K562 (cell line): ENCODE measurements at regions not wholly inside any gene's neighbourhood (a gene's known extent, or its start where the extent isn't known, plus 50 kb on each side); places are given as distances from the start of the nearest gene placed in this dataset.

Experiments
- ETV5 ChIP-seq: sonication (generic); formaldehyde crosslinking; IDR thresholded peaks from 2 replicates; pipeline ENCODE4 v1.4.0; 2020; ENCODE audit warnings: low read depth, mild to moderate bottlenecking, missing genetic modification reagents
- RAD21 ChIP-seq, 2 experiments: fragments of 250-450 bp in 1 of 2; fragments of 450-650 bp in 1 of 2; sonication (Bioruptor Pico) in 1 of 2; formaldehyde crosslinking in 1 of 2; IDR thresholded peaks in 1 of 2; conservative IDR thresholded peaks in 1 of 2; 2 replicates each; pipeline versions ENCODE4 v1.4.0 to v1.8.0; 2020 to 2022; ENCODE audit warnings: mild to moderate bottlenecking in 2 of 2, moderate library complexity in 1 of 2
- SMC3 ChIP-seq: conservative IDR thresholded peaks from 2 replicates; pipeline ENCODE4 v1.6.1; 2011; ENCODE audit warnings: low read depth, low read length, improper control_type of control experiment; ENCODE audit not compliant: insufficient read depth
- ZC3H4 ChIP-seq: sonication (generic); formaldehyde crosslinking; IDR thresholded peaks from 2 replicates; pipeline ENCODE4 v1.9.0; 2021; ENCODE audit warnings: missing genetic modification reagents, borderline replicate concordance
- ZNF589 ChIP-seq: fragments of 200-800 bp; sonication (Bioruptor generic); IDR thresholded peaks from 2 replicates; pipeline ENCODE4 v1.6.1; 2016; ENCODE audit warnings: low read depth, missing genetic modification characterization, missing compliant biosample characterization
- TF ChIP-seq, protein P1 (sequence below): fragments of 450-650 bp; IDR thresholded peaks from 2 replicates; pipeline ENCODE4 v1.6.1; 2016; ENCODE audit warnings: low read depth
- TF ChIP-seq, protein P2 (sequence below): fragments of 450-650 bp; IDR thresholded peaks from 2 replicates; pipeline ENCODE4 v1.6.1; 2016
- TF ChIP-seq, protein P3 (sequence below), 3 experiments: IDR thresholded peaks in 2 of 3; conservative IDR thresholded peaks in 1 of 3; 2 replicates each; pipeline ENCODE4 v1.5.1; 2011 to 2012; ENCODE audit warnings: low read length in 3 of 3, mild to moderate bottlenecking in 3 of 3, control low read depth in 2 of 3, improper control_type of control experiment in 1 of 3, inconsistent platforms in 1 of 3, low read depth in 1 of 3, mixed read lengths in 1 of 3, moderate library complexity in 1 of 3; ENCODE audit not compliant: insufficient read depth in 2 of 3
- TF ChIP-seq, protein P4 (sequence below): fragments of 250-450 bp; sonication (Bioruptor Pico); IDR thresholded peaks from 2 replicates; pipeline ENCODE4 v1.5.0; 2021; ENCODE audit warnings: mild to moderate bottlenecking, borderline replicate concordance
- TF ChIP-seq, protein P5 (sequence below): fragments of 250-450 bp; sonication (Bioruptor Pico); IDR thresholded peaks from 2 replicates; pipeline ENCODE4 v1.8.0; 2021; ENCODE audit warnings: borderline replicate concordance, mild to moderate bottlenecking, moderate library complexity; ENCODE audit not compliant: poor library complexity, severe bottlenecking

DNA sequence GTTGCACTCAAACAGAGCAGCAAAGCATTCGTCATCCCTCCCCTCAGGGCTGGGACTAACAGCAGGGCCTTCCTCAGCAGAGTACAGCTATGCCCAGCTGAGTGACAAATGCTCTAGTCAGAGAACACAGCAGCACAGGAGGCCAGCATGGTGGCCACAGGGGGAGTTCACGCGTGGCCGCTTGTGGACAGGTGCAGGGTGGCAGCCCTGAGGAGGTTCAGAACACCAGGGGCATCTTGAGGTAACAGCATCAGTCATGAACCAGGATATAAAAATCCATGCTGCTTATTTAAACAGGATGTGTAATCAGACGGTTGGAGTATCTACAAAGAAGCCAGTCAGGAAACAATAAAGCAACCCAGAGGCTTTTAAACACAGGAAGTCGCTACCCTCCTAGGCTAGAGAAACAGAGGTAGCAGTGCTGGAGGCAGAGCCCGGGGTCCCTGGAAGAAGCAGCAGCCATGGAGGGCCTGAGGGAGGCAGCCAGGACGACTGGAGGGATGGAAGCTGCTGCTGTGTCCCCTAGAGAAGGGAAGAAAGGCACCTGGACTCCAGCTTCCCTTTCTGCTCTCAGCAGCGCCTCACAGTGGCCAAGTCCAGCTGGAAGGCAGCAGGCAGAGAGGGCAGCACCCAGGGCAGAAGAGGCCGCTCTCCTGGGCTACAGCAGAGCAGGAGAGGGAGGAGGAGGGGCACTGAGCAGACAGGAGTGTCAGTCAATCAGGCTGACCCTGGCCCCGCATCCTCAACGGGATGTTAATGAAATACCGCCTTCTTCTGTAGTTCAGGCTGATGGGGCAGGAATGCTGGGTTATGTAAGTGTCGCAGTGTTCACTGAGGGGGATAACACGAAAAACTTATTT lies 70.8 kb upstream of the UCN3 start (continued):
- TF ChIP-seq, protein P1, sequence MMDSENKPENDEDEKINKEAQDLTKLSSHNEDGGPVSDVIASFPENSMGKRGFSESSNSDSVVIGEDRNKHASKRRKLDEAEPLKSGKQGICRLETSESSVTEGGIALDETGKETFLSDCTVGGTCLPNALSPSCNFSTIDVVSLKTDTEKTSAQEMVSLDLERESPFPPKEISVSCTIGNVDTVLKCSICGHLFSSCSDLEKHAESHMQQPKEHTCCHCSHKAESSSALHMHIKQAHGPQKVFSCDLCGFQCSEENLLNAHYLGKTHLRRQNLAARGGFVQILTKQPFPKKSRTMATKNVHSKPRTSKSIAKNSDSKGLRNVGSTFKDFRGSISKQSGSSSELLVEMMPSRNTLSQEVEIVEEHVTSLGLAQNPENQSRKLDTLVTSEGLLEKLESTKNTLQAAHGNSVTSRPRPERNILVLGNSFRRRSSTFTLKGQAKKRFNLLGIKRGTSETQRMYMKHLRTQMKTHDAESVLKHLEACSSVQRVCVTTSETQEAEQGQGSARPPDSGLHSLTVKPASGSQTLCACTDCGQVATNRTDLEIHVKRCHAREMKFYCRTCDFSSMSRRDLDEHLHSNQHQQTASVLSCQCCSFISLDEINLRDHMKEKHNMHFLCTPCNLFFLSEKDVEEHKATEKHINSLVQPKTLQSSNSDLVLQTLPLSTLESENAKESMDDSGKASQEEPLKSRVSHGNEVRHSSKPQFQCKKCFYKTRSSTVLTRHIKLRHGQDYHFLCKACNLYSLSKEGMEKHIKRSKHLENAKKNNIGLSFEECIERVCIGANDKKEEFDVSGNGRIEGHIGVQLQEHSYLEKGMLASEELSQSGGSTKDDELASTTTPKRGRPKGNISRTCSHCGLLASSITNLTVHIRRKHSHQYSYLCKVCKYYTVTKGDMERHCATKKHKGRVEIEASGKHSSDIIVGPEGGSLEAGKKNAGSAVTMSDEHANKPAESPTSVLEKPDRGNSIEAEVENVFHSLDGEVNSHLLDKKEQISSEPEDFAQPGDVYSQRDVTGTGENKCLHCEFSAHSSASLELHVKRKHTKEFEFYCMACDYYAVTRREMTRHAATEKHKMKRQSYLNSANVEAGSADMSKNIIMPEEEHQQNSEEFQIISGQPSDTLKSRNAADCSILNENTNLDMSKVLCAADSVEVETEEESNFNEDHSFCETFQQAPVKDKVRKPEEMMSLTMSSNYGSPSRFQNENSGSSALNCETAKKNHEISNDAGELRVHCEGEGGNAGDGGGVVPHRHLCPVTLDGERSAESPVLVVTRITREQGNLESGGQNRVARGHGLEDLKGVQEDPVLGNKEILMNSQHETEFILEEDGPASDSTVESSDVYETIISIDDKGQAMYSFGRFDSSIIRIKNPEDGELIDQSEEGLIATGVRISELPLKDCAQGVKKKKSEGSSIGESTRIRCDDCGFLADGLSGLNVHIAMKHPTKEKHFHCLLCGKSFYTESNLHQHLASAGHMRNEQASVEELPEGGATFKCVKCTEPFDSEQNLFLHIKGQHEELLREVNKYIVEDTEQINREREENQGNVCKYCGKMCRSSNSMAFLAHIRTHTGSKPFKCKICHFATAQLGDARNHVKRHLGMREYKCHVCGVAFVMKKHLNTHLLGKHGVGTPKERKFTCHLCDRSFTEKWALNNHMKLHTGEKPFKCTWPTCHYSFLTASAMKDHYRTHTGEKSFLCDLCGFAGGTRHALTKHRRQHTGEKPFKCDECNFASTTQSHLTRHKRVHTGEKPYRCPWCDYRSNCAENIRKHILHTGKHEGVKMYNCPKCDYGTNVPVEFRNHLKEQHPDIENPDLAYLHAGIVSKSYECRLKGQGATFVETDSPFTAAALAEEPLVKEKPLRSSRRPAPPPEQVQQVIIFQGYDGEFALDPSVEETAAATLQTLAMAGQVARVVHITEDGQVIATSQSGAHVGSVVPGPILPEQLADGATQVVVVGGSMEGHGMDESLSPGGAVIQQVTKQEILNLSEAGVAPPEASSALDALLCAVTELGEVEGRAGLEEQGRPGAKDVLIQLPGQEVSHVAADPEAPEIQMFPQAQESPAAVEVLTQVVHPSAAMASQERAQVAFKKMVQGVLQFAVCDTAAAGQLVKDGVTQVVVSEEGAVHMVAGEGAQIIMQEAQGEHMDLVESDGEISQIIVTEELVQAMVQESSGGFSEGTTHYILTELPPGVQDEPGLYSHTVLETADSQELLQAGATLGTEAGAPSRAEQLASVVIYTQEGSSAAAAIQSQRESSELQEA = no peak
- TF ChIP-seq SMC3 (0 out of 2 replicates have a peak, but pooled peaks have one; percentile 18), ZC3H4 (CRISPR knock-in tag) (no peak), RAD21 (CRISPR knock-in tag; conservative IDR thresholded peaks at IDR 0.05 in 1 of 2, IDR thresholded peaks at IDR 0.05 in 1 of 2) (peak in 1 of 2 experiments; percentile 41; a peak in 3 of 4 replicates), ZNF589 (no peak), ETV5 (CRISPR knock-in tag) (no peak)
- TF ChIP-seq, protein P2, sequence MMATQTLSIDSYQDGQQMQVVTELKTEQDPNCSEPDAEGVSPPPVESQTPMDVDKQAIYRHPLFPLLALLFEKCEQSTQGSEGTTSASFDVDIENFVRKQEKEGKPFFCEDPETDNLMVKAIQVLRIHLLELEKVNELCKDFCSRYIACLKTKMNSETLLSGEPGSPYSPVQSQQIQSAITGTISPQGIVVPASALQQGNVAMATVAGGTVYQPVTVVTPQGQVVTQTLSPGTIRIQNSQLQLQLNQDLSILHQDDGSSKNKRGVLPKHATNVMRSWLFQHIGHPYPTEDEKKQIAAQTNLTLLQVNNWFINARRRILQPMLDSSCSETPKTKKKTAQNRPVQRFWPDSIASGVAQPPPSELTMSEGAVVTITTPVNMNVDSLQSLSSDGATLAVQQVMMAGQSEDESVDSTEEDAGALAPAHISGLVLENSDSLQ = peak; percentile 14; the same call in 1 of the 2 replicates
- TF ChIP-seq, protein P3, sequence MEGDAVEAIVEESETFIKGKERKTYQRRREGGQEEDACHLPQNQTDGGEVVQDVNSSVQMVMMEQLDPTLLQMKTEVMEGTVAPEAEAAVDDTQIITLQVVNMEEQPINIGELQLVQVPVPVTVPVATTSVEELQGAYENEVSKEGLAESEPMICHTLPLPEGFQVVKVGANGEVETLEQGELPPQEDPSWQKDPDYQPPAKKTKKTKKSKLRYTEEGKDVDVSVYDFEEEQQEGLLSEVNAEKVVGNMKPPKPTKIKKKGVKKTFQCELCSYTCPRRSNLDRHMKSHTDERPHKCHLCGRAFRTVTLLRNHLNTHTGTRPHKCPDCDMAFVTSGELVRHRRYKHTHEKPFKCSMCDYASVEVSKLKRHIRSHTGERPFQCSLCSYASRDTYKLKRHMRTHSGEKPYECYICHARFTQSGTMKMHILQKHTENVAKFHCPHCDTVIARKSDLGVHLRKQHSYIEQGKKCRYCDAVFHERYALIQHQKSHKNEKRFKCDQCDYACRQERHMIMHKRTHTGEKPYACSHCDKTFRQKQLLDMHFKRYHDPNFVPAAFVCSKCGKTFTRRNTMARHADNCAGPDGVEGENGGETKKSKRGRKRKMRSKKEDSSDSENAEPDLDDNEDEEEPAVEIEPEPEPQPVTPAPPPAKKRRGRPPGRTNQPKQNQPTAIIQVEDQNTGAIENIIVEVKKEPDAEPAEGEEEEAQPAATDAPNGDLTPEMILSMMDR (IDR thresholded peaks at IDR 0.05 in 2 of 3, conservative IDR thresholded peaks at IDR 0.05 in 1 of 3; ENCODE audit: insufficient read depth in 2 of 3, low read depth in 1 of 3, low read length in 3 of 3) = peak; percentile 61 to 75 (median 62); a peak in 5 of 6 replicates
- TF ChIP-seq, protein P4, sequence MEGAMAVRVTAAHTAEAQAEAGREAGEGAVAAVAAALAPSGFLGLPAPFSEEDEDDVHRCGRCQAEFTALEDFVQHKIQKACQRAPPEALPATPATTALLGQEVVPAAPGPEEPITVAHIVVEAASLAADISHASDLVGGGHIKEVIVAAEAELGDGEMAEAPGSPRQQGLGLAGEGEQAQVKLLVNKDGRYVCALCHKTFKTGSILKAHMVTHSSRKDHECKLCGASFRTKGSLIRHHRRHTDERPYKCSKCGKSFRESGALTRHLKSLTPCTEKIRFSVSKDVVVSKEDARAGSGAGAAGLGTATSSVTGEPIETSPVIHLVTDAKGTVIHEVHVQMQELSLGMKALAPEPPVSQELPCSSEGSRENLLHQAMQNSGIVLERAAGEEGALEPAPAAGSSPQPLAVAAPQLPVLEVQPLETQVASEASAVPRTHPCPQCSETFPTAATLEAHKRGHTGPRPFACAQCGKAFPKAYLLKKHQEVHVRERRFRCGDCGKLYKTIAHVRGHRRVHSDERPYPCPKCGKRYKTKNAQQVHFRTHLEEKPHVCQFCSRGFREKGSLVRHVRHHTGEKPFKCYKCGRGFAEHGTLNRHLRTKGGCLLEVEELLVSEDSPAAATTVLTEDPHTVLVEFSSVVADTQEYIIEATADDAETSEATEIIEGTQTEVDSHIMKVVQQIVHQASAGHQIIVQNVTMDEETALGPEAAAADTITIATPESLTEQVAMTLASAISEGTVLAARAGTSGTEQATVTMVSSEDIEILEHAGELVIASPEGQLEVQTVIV (CRISPR knock-in tag) = no peak
- TF ChIP-seq, protein P5, sequence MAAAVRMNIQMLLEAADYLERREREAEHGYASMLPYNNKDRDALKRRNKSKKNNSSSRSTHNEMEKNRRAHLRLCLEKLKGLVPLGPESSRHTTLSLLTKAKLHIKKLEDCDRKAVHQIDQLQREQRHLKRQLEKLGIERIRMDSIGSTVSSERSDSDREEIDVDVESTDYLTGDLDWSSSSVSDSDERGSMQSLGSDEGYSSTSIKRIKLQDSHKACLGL (CRISPR knock-in tag) = no peak
